H1 (cell line): ENCODE measurements at regions not wholly inside any gene's neighbourhood (a gene's known extent, or its start where the extent isn't known, plus 50 kb on each side); places are given as distances from the start of the nearest gene placed in this dataset.

Experiments used
- CHD1 ChIP-seq: IDR thresholded peaks from 2 replicates; pipeline ENCODE4 v1.6.1; 2012; ENCODE audit warnings: low read depth, low read length, improper control_type of control experiment
- CHD7 ChIP-seq: fragments of 300-600 bp; sonication (generic); IDR thresholded peaks from 2 replicates; pipeline ENCODE4 v1.7.1; 2012; ENCODE audit warnings: low read length, moderate library complexity, mild to moderate bottlenecking, inconsistent platforms; ENCODE audit not compliant: insufficient replicate concordance
- KDM1A ChIP-seq: fragments of 200-600, 300-600 bp; sonication (generic); IDR thresholded peaks from 2 replicates; pipeline ENCODE4 v1.7.1; 2016; ENCODE audit warnings: mild to moderate bottlenecking, low read length, borderline replicate concordance
- PHF8 ChIP-seq: fragments of 200-600 bp; sonication (generic); conservative IDR thresholded peaks from 2 replicates; pipeline ENCODE4 v1.7.1; 2012; ENCODE audit warnings: low read depth, mild to moderate bottlenecking, inconsistent platforms, low read length, moderate library complexity
- RAD21 ChIP-seq, 2 experiments: IDR thresholded peaks in 1 of 2; conservative IDR thresholded peaks in 1 of 2; 2 replicates each; pipeline ENCODE4 v1.6.1; 2011; ENCODE audit warnings: low read depth in 2 of 2, low read length in 2 of 2, improper control_type of control experiment in 1 of 2, inconsistent platforms in 1 of 2, mild to moderate bottlenecking in 1 of 2, moderate library complexity in 1 of 2
- SIRT6 ChIP-seq: IDR thresholded peaks from one replicate; pipeline ENCODE4 v1.7.1; 2012; ENCODE audit warnings: low read length, inconsistent platforms
- TAF1 ChIP-seq: IDR thresholded peaks from 2 replicates; pipeline ENCODE4 v1.6.1; 2011; ENCODE audit warnings: mild to moderate bottlenecking, low read depth, low read length

- TF ChIP-seq CHD7 (no peak), TAF1 (no peak), PHF8 (no peak), CHD1 (no peak), SIRT6 (no peak), RAD21 (IDR thresholded peaks at IDR 0.05 in 1 of 2, conservative IDR thresholded peaks at IDR 0.05 in 1 of 2; ENCODE audit: low read depth in 2 of 2, low read length in 2 of 2) (no peak), KDM1A (no peak)
Measured at GRCh38 chr3:159275741-159276140, 473.9 kb downstream of the MFSD1 start (continued).
